Hematopoietic multipotent progenitor cell treated with erythropoietin and hydrocortisone succinate and interleukin-3 and kit ligand, for 6 days (in vitro differentiated cells): ENCODE measurements at regions not wholly inside any gene's neighbourhood (a gene's known extent, or its start where the extent isn't known, plus 50 kb on each side); places are given as distances from the start of the nearest gene placed in this dataset.
A peak's percentile ranks its signal among the peaks of the same experiment; 100 is the strongest.
"Not testable (repeated sequence)": the region's sequence is repeated elsewhere in the genome, so short reads cannot be mapped to it uniquely, and the experiment has no call there.

Experiments
- DNase-seq: peaks from one replicate; pipeline ENCODE4 v3.0.0-alpha.2; 2015

- DNase-seq: no peak
These were observed 50.5 kb upstream of the OTOS start for GRCh38 chr2:240191001-240191400.

- no peak for DNase-seq
These were observed 52.2 kb upstream of the OTOS start for GRCh38 chr2:240192661-240193060.

GRCh38 chr2:240194341-240194762, 53.9 kb upstream of the OTOS start:
- DNase-seq: not testable (repeated sequence)

- no peak for DNase-seq
These were observed 54.9 kb upstream of the OTOS start for GRCh38 chr2:240195316-240195861.

- DNase-seq: no peak
These were observed 56.4 kb upstream of the OTOS start for GRCh38 chr2:240196716-240197461.

GRCh38 chr2:240197462-240198139, 57.1 kb upstream of the OTOS start:
- DNase-seq: no peak

- DNase-seq: no peak
These were observed 57.8 kb upstream of the OTOS start for GRCh38 chr2:240198226-240198625.

GRCh38 chr2:240199133-240199870, 58.8 kb upstream of the OTOS start:
- no peak for DNase-seq

GRCh38 chr2:240200230-240201051, 60.0 kb upstream of the OTOS start:
- peak; percentile 56 for DNase-seq

- DNase-seq: no peak
These were observed 61.4 kb upstream of the OTOS start for GRCh38 chr2:240201866-240202265.

- DNase-seq: no peak
These were observed 62.1 kb upstream of the OTOS start for GRCh38 chr2:240202586-240202985.

GRCh38 chr2:240203031-240203787, 62.8 kb upstream of the OTOS start:
- no peak for DNase-seq

- no peak for DNase-seq
These were observed 63.4 kb upstream of the OTOS start for GRCh38 chr2:240203788-240204270.

GRCh38 chr2:240204431-240205276, 64.2 kb upstream of the OTOS start:
- no peak for DNase-seq

GRCh38 chr2:240205348-240205747, 64.9 kb upstream of the OTOS start:
- DNase-seq: no peak

- no peak for DNase-seq
These were observed 65.3 kb upstream of the OTOS start for GRCh38 chr2:240205772-240206171.

GRCh38 chr2:240206630-240207029, 66.2 kb upstream of the OTOS start:
- no peak for DNase-seq

- no peak for DNase-seq
These were observed 67.2 kb upstream of the OTOS start for GRCh38 chr2:240207661-240208060.

- no peak for DNase-seq
These were observed 67.6 kb upstream of the OTOS start for GRCh38 chr2:240208096-240208495.

- DNase-seq: no peak
These were observed 68.3 kb upstream of the OTOS start for GRCh38 chr2:240208631-240209211.
